Activated CD4-positive, CD25-positive, alpha-beta regulatory T cell treated with anti-CD3 and anti-CD28 coated beads, Interleukin-2, amount 50 U/mL, for 24 hours (primary cell): ENCODE measurements at regions not wholly inside any gene's neighbourhood (a gene's known extent, or its start where the extent isn't known, plus 50 kb on each side); places are given as distances from the start of the nearest gene placed in this dataset.

Experiments
- ATAC-seq, 2 donors: fragments of 150-1000 bp; cut with Tn5 transposase; one replicate each; pipeline ENCODE4 v1.10.0; 2021; ENCODE audit warnings: mild to moderate bottlenecking in 1 of 2, moderate library complexity in 1 of 2

GRCh38 chr18:64276311-64277090 lies 127.6 kb upstream of the LINC00305 start:
- ATAC-seq, result no peak

- no peak for ATAC-seq
Measured at GRCh38 chr18:64275593-64276300, 126.9 kb upstream of the LINC00305 start.

DNA sequence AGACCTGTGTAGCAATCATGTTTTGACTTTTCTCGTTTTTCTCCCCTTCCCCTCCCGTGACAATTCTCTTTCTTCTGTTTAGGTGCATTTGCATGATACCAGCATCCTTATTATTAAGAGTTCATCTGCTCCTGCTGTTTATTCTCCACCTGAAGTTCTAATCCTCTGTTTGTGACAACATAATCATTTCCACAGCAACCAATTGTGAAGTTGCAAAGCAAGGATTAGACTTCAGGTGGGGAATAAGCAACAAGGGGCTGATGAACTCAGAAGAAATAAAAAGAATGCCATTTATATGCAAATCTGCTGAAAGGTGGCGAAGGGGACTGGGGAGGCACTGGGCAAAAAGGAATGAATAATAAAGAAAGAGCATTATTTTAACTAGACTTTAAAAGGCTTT lies 124.8 kb upstream of the LINC00305 start:
- ATAC-seq, result no peak

GRCh38 chr18:64271975-64272659 lies 123.2 kb upstream of the LINC00305 start:
- ATAC-seq, result no peak

DNA sequence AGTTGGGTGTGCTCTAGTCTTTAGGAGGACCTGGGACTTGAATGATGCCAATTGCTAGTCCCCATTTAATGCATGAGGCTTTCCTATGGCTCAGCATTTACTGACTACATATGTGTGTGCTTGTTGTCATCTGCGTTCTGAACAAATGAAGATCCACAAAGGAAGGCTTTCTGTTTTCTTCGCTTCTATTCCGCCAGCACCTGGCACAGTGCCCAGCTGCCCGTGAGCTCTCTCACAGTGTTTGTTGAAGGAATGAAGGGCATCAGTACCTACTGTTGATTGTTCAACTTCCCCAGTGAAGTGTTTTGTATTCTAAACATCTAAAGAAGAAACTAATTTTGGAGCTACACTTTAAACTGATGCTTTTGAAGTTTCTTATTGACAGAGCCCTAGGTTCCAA lies 122.4 kb upstream of the LINC00305 start:
- ATAC-seq, result no peak

DNA sequence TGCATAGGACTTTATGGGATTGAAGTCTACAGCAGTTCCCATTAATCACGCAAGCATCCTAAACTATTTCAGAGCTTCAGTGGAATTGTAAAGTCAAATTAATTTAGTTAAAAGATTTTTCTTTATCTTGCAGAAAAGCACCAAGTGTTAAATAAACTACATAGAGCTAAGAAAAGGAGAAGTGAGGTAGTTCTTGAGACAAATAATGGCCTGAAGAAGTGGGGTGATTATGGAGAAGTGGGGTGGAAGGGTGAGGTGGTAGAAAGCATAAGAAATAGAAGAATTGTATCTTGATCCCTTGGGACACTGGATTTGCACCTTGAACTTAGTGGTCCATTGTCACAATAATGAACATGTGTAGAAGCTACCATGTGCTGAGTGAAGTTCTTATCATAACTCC lies 121.7 kb upstream of the LINC00305 start:
- no peak for ATAC-seq

GRCh38 chr18:64270121-64270520 lies 121.2 kb upstream of the LINC00305 start:
- no peak for ATAC-seq

DNA sequence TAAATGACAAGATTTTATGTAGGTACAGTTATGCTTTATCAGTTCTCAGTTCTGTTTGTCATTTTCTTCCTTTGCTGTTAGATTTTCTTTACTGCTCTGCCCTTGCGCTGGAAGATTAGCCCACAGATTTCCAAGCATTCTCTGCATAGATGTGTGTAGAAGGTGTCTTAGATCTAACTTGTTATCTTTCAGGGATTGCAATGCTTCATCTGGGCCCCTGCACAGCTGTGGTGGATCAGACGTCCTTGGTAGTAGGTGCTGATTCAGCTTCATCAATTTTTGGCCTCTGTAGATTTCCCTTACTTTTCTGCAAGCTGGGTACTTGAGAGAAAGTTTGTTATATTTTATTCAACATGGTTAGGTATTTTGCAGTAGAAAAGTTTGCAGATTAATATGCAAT lies 115.3 kb upstream of the LINC00305 start:
- ATAC-seq, result no peak

DNA sequence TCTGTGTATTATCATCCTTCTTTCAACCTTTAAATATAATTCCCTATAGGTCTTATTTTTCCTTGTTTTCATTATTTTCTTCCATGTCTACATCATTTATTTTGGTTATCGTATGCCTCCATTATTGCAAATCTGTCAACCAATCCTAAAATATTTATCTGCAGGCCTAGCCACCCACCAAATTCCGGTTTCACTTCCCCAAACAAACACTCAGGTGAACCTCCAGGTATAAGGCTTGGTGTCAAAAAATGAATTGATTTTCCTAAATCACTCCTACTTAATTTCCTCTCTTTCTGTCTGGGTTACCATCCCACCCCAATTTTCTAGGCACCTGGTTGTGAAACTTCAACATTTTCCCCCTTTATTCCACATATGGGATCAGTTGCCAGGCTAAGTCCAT lies 111.9 kb upstream of the LINC00305 start:
- no peak for ATAC-seq

DNA sequence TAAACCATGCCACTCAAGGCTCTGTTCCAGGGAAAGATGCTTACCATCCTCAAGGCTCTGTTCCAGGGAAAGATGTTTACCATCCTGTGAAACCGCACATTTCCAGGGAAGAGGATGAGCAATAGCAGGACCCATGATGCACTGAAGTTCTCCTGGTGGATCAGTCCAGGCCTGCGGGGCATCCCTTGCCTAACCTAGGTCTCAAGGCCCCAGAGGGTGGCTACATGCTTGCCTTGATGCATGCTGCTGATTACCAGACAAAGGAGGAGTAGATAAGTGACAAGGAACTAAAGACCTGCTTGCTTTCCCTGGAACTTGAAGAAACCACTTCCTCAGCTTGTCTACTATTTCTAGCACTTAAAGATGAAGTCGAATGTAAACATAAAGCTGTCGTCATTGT lies 111.0 kb upstream of the LINC00305 start:
- ATAC-seq, result no peak

DNA sequence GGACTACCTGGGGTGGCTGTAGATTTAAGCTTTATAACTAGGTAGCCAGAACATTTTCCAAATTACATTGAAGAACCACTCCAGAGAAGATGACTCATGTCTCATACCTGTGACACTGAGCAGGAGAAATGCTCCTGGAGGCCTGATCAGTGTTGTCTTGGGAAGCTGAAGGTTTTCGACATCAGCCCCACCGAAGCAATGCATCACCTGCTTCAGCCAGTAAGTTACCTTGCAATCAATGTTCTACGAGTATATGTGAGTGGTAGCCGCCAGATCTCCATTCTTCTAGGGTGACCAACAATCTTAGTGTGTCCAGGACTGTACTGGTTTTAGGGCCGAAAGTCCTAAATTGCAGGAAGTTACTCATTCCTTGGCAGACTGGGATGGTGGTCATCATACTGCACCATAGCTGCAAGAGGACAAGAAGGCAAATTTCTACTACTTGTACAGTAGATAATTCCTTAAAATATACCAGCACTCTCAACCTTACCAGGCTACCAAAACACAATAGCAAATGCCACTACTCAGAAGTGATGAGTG lies 109.3 kb upstream of the LINC00305 start:
- ATAC-seq, result no peak

DNA sequence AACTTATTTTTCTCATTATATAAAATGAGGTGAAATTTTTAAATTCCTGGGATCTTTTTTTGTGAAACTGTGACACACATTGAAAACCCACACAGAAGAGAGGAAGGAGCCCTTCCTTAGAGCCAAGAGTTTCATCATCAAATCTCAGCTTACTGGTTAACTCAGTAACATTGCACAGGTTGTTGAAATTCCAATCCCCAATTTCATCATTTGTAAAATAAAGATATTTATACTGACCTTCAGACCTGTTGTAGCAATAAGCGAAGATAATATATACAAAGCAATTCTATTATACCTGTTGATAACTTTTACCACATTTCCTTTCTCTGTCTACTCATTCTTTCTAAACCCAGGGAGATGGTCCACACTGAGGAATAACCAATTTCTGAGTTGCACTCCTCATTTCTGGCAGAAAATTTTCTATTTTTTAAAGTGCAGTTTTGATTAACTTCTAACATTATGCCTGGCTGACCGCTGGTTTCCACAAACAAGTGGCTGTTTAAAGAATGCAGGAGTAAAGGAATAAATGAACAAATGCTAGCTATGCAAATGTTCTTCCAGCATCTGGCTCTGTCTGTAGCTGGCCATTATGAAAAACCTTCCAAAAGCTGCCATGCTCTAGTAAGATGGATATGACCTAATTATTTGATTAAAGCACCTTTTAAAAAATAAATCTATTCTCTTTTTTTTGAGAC lies 105.7 kb upstream of the LINC00305 start:
- ATAC-seq, result no peak

DNA sequence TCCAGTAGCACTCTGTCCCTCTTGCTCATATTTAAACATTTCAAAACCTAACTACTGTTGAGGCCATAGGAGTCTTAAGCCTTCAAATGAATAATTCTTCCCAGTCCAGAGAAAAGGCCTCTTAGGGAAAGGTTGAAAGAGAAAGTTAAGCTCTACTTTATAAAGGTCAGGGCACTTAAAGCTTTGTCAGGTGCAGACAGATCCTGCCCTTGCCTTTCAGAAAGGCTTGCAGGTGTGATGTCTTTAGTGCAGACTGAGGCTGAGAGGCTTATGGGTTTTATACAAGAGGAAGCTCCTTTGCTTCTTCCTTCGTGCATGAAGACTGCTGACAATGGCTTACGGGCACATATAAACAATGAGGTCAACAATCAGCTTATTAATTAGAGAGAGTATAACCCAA lies 105.0 kb upstream of the LINC00305 start:
- no peak for ATAC-seq

GRCh38 chr18:64253222-64253621 lies 104.3 kb upstream of the LINC00305 start:
- ATAC-seq, result no peak

DNA sequence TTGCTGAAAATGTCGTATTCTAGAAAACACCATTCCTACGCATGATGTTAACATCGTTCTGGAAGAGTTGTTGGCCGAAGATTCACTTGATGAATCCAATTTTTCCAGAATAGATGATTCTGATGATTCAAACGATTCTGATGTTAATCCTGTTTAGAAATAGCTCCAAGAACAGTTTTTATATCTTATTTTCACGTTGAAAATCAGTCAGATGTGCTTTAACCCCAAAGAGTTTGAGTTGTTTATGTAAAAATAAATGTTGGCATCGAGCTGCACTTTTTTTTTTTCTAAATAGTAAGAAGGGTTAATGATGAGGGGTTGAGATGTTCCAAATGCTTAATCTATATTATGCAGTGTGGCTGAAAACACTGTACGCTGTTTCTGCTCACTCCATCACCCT lies 99.9 kb upstream of the LINC00305 start:
- no peak for ATAC-seq

DNA sequence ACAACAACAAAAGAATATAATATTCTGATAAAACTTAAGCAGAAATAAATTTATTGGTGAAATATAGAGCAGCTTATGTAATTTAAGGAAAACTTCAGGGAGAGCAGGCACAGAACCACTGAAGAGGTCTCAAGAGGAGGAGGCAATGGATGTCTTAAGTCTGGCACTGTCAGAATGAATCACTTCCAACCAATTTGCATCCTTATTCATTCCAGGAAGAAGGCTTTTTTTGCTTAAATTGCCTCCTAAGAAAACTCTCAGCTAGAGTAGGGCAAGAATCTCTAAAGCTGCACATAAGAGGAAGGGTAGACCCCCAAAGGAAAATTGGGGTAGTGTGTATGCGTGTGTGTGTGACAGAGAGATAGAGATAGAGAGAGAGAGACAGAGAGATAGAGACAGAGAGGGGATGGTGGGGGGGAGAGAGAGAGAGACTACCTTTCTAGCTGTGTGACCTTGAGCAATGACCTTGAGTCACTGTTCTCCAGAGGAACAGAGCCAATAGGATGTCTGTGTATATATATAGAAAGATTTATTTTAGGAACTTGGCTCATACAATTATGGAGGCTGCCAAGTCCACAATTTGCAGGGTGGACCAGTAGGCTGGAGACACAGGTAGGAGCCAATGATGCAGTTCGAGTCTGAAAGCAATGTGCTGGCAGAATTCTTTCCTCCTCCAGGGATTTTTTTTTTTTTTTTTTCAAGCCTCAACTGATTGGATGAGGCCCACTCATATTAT lies 96.4 kb upstream of the LINC00305 start:
- no peak for ATAC-seq

DNA sequence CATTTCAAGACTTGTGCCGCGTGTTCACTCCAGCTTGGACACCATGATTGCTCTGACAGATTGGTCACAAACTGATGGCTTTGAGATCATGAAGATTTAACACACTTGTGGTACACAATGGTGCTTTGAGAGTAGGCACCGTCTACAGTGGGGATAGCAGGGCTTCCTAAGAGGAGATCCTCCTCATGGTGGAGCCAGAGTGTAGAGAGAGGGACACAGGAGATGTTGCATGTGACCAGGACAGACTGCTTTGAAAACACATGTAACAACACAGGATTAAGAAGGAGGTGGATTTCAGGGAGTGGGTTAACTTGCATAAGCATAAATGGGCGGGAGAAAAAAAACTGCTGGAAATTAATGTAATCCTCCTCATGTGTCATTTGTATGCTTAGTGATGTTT lies 95.7 kb upstream of the LINC00305 start:
- ATAC-seq, result no peak

- no peak for ATAC-seq
Measured at GRCh38 chr18:64240316-64240715, 91.4 kb upstream of the LINC00305 start.

DNA sequence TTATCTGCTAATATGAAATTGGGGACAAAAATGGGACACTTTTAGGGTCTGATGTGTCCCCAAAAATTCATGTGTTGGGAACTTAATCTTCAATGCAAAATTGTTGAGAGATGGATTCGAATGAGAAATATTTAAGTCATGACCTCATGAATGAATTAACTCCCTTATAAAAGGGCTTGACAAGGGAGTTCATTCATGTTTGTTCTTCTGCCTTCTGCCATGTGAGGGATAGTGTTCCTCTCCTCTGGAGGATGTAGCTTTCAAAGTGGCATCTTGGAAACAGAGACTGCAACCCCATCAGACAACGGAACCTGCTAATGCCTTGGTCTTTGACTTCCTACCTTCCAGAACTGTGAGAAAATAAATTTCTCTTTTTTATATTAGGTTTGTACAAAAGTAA lies 89.2 kb upstream of the LINC00305 start:
- ATAC-seq, result no peak

DNA sequence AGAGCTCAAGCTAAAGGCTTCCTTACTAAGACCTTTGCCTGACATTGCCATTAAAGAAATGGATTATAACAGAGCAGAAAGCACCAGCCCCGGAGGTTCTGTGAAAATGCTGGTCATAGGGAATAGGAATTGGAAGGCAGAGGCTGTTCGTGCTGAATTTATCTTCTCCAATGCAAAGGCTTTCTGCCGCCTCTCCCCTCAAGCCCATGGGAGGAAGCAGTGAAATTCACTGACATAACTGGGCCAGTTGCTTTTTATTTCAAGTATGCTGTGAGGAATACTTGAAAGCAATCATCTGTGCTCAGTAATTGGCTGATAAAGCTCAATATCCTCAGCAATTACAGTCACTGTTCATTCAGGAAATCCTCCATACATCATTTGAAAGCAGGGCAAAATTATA lies 85.4 kb upstream of the LINC00305 start:
- no peak for ATAC-seq

DNA sequence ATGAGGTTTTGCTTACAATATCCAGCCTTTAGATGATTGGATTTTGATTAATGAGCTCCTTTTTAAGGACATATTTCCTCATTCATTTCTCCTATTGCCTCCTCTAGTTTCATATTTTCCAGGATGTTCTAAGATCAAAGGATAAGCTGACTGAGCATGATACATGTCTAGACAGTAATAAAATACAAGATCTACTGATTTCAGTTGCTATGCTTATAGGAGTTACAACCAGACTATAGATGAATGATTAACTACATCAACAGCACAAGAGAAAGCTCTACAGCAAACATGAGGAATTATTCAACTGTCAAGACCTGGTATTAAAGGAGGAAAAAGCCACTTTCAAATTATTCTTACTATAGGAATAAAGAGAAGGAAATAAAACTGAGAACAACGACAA lies 85.0 kb upstream of the LINC00305 start:
- ATAC-seq, result no peak

DNA sequence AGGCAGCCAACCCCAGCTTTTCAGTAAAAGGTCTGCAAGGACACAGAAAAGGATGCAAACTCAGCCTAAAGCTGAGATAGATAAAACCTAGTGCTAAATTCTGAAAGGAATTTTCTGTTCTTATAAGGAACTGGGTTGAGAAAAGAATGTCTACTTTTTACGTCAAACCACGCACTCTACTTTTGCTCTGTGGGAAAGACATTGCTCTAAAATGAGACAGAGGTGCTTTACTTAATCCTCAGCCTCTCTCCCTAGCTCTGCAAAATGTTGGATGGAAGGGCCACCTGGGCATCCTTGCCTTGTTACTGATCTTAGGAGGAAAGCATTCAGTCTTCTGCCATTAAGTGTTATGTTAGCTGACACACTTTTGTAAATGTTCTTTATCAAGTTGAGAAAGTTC lies 72.1 kb upstream of the LINC00305 start:
- ATAC-seq, result no peak
